ENCODE measurements at regions not wholly inside any gene's neighbourhood (a gene's known extent, or its start where the extent isn't known, plus 50 kb on each side); places are given as distances from the start of the nearest gene placed in this dataset.

DNA sequence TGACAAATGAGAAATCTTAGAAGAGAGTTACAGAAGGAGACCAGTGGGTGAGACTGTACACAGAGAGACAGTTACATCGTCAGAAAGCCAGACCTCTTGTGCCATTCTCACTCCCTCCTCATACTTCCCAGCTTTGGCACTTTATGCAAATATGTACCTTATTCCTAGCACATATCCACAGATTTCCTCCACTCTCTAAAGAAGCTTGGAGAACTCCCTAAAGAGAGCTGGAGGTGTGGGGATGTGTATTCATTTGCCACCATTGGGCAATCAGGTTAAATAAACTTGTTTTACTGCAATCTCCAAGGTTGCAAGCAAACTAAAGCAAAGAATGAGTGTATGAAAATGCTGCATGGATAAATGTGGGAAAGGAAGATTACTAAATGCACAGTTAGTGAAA is 380.9 kb upstream of the PRMT6 start:
- Histone ChIP-seq H3K36me3 (ENCODE audit: insufficient read depth, low read length) (no peaks in the 10 kb centered on the region), H3K4me2 (ENCODE audit: low read depth, low read length, poor library complexity, severe bottlenecking) (no peak overlapping the region), H3K9me3 (ENCODE audit: insufficient read depth, low read depth, low read length) (no peaks in the 10 kb centered on the region), H4K20me1 (ENCODE audit: insufficient read depth, low read length, poor library complexity, severe bottlenecking) (no peaks in the 10 kb centered on the region), H2AFZ (ENCODE audit: low read length) (no peak overlapping the region), H3K4me3 (ENCODE audit: low read length, poor library complexity, severe bottlenecking) (no peak overlapping the region), H3K4me1 (ENCODE audit: insufficient read depth, low read length, poor library complexity, severe bottlenecking) (no peaks in the 10 kb centered on the region), H3K27me3 (ENCODE audit: insufficient read depth, low read length, poor library complexity, severe bottlenecking) (no peaks in the 10 kb centered on the region), H3K9me2 (replicated peaks; ENCODE audit: low read depth, low read length) (no peaks in the 10 kb centered on the region), H3K79me2 (ENCODE audit: insufficient read depth, low read length) (no peaks in the 10 kb centered on the region), H3K9ac (ENCODE audit: low read depth, low read length, poor library complexity, severe bottlenecking) (no peak overlapping the region), H3F3A (ENCODE audit: low read depth) (no peaks in the 10 kb centered on the region)
- TF ChIP-seq EZH2phosphoT487 (IDR thresholded peaks at IDR 0.05; ENCODE audit: borderline replicate concordance) = no peak
- TF ChIP-seq, protein P1, sequence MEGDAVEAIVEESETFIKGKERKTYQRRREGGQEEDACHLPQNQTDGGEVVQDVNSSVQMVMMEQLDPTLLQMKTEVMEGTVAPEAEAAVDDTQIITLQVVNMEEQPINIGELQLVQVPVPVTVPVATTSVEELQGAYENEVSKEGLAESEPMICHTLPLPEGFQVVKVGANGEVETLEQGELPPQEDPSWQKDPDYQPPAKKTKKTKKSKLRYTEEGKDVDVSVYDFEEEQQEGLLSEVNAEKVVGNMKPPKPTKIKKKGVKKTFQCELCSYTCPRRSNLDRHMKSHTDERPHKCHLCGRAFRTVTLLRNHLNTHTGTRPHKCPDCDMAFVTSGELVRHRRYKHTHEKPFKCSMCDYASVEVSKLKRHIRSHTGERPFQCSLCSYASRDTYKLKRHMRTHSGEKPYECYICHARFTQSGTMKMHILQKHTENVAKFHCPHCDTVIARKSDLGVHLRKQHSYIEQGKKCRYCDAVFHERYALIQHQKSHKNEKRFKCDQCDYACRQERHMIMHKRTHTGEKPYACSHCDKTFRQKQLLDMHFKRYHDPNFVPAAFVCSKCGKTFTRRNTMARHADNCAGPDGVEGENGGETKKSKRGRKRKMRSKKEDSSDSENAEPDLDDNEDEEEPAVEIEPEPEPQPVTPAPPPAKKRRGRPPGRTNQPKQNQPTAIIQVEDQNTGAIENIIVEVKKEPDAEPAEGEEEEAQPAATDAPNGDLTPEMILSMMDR (conservative IDR thresholded peaks at IDR 0.05; ENCODE audit: low read length) = no peak

DNA sequence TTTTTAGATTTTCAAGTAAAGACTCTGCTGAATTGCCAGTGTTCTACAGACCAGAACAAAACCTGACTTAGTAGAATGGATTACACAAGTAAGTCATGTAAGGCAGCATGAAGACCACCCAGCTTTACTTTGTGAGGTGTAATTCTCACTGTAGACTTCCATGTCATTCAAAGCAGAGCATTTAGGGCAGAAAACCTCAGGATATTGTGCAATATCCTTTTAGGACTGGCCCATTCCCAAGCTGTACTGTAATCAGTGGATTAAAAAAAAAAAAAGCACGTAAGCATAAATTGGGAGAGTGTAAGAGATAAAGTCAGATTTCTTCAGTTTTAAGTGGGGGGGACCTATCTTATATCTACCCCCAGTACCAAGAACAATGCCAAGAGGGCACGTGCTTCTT is 380.5 kb upstream of the PRMT6 start:
- H3K9me3 ChIP-seq (ENCODE audit: insufficient read depth, low read depth, low read length) = no peaks in the 10 kb centered on the region
- H3K9ac ChIP-seq (ENCODE audit: low read depth, low read length, poor library complexity, severe bottlenecking) = no peak overlapping the region
- no peak overlapping the region for H3K4me2 ChIP-seq (ENCODE audit: low read depth, low read length, poor library complexity, severe bottlenecking)
- no peaks in the 10 kb centered on the region for H3K9me2 ChIP-seq (replicated peaks; ENCODE audit: low read depth, low read length)
- no peaks in the 10 kb centered on the region for H3K27me3 ChIP-seq (ENCODE audit: insufficient read depth, low read length, poor library complexity, severe bottlenecking)
- no peak overlapping the region for H2AFZ ChIP-seq (ENCODE audit: low read length)
- H3K79me2 ChIP-seq (ENCODE audit: insufficient read depth, low read length) = no peaks in the 10 kb centered on the region
- H3F3A ChIP-seq (ENCODE audit: low read depth) = no peaks in the 10 kb centered on the region
- H4K20me1 ChIP-seq (ENCODE audit: insufficient read depth, low read length, poor library complexity, severe bottlenecking) = no peaks in the 10 kb centered on the region
- TF ChIP-seq, protein P1 (conservative IDR thresholded peaks at IDR 0.05; ENCODE audit: low read length) = no peak
- no peak for TF ChIP-seq EZH2phosphoT487 (IDR thresholded peaks at IDR 0.05; ENCODE audit: borderline replicate concordance)
- no peaks in the 10 kb centered on the region for H3K36me3 ChIP-seq (ENCODE audit: insufficient read depth, low read length)
- no peaks in the 10 kb centered on the region for H3K4me1 ChIP-seq (ENCODE audit: insufficient read depth, low read length, poor library complexity, severe bottlenecking)
- no peak overlapping the region for H3K4me3 ChIP-seq (ENCODE audit: low read length, poor library complexity, severe bottlenecking)

DNA sequence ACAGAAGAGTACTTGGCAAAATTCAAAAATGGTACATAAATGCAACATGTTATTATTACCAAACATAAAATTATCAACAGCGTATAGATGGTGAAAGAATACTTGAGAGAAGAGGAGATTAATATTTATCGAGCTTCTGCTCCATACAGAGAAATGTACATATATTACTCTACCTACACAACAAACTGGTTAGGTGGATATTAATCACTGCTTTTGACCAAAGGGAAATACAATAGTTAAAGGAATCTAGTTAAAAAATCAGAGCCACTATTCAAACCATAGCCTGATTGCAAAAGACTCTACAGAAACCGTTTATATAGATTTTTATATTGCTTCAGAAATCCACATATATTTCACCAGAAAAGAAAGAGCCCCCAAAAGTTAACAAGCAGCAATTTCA is 379.3 kb upstream of the PRMT6 start:
- Histone ChIP-seq H4K20me1 (ENCODE audit: insufficient read depth, low read length, poor library complexity, severe bottlenecking) (no peaks in the 10 kb centered on the region), H3K9me3 (ENCODE audit: insufficient read depth, low read depth, low read length) (no peaks in the 10 kb centered on the region), H3K4me2 (ENCODE audit: low read depth, low read length, poor library complexity, severe bottlenecking) (no peak overlapping the region), H3K27me3 (ENCODE audit: insufficient read depth, low read length, poor library complexity, severe bottlenecking) (no peaks in the 10 kb centered on the region), H3F3A (ENCODE audit: low read depth) (no peaks in the 10 kb centered on the region), H3K4me1 (ENCODE audit: insufficient read depth, low read length, poor library complexity, severe bottlenecking) (no peaks in the 10 kb centered on the region), H2AFZ (ENCODE audit: low read length) (no peak overlapping the region), H3K9ac (ENCODE audit: low read depth, low read length, poor library complexity, severe bottlenecking) (no peak overlapping the region), H3K36me3 (ENCODE audit: insufficient read depth, low read length) (no peaks in the 10 kb centered on the region), H3K79me2 (ENCODE audit: insufficient read depth, low read length) (no peaks in the 10 kb centered on the region), H3K4me3 (ENCODE audit: low read length, poor library complexity, severe bottlenecking) (no peak overlapping the region), H3K9me2 (replicated peaks; ENCODE audit: low read depth, low read length) (no peaks in the 10 kb centered on the region)
- TF ChIP-seq, protein P1 (conservative IDR thresholded peaks at IDR 0.05; ENCODE audit: low read length) = no peak
- no peak for TF ChIP-seq EZH2phosphoT487 (IDR thresholded peaks at IDR 0.05; ENCODE audit: borderline replicate concordance)
